C4-2B (cell line): ENCODE measurements at regions not wholly inside any gene's neighbourhood (a gene's known extent, or its start where the extent isn't known, plus 50 kb on each side); places are given as distances from the start of the nearest gene placed in this dataset.

Experiments used
- ZFX ChIP-seq: fragments of 450-650 bp; IDR thresholded peaks from 2 replicates; pipeline ENCODE4 v1.6.1; 2017
- TF ChIP-seq, protein P1 (sequence below): fragments of 450-650 bp; conservative IDR thresholded peaks from 2 replicates; pipeline ENCODE4 v1.5.1; 2017; ENCODE audit warnings: mild to moderate bottlenecking

DNA sequence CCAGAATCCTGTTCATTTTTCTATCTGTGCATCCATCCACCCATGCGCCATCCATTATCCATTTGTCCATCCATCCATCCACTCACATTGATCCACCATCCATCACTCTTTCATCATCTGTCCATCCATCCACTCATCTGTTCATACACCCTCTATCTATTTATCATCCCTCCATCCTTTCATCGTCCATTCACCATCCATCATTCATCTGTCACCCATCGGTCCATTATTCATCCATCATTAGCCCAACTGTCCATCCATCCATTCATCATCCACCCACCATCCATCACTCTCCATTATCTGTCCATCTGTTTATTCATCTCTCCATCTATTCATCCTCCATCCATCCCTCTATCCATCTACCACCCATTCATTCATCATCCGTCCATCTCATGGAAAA, 125.7 kb upstream of the TMPRSS2 start:
- TF ChIP-seq, protein P1, sequence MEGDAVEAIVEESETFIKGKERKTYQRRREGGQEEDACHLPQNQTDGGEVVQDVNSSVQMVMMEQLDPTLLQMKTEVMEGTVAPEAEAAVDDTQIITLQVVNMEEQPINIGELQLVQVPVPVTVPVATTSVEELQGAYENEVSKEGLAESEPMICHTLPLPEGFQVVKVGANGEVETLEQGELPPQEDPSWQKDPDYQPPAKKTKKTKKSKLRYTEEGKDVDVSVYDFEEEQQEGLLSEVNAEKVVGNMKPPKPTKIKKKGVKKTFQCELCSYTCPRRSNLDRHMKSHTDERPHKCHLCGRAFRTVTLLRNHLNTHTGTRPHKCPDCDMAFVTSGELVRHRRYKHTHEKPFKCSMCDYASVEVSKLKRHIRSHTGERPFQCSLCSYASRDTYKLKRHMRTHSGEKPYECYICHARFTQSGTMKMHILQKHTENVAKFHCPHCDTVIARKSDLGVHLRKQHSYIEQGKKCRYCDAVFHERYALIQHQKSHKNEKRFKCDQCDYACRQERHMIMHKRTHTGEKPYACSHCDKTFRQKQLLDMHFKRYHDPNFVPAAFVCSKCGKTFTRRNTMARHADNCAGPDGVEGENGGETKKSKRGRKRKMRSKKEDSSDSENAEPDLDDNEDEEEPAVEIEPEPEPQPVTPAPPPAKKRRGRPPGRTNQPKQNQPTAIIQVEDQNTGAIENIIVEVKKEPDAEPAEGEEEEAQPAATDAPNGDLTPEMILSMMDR: no peak
- no peak for TF ChIP-seq ZFX
